ENCODE measurements at regions not wholly inside any gene's neighbourhood (a gene's known extent, or its start where the extent isn't known, plus 50 kb on each side); places are given as distances from the start of the nearest gene placed in this dataset.

DNA sequence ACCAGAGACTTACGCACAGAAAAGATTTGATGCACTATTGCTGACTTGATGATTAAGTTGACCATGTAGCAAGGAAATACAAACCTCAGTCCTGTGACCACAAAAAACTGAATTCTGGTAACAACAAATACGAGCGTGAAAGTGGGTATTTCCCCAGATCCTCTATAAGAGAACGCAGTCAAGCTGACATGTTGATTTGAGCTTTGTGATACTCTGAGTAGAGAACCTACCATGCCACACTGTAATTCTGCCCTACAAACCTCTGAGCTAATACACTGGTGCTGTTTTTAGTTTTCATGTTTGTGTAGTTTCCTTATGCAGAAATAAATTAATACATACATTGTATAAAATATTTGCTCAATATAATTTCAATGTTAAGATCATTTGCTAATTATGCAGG lies 565.6 kb upstream of the EPHA5 start:
- H3K4me3 Mint-ChIP-seq = no peak overlapping the region
- TF ChIP-seq, protein P1, sequence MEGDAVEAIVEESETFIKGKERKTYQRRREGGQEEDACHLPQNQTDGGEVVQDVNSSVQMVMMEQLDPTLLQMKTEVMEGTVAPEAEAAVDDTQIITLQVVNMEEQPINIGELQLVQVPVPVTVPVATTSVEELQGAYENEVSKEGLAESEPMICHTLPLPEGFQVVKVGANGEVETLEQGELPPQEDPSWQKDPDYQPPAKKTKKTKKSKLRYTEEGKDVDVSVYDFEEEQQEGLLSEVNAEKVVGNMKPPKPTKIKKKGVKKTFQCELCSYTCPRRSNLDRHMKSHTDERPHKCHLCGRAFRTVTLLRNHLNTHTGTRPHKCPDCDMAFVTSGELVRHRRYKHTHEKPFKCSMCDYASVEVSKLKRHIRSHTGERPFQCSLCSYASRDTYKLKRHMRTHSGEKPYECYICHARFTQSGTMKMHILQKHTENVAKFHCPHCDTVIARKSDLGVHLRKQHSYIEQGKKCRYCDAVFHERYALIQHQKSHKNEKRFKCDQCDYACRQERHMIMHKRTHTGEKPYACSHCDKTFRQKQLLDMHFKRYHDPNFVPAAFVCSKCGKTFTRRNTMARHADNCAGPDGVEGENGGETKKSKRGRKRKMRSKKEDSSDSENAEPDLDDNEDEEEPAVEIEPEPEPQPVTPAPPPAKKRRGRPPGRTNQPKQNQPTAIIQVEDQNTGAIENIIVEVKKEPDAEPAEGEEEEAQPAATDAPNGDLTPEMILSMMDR (conservative IDR thresholded peaks at IDR 0.05) = no peak
- no peaks in the 10 kb centered on the region for H3K4me1 Mint-ChIP-seq (ENCODE audit: unreplicated experiment)
- no peaks in the 10 kb centered on the region for H3K27me3 Mint-ChIP-seq
- no peaks in the 10 kb centered on the region for H3K9me3 Mint-ChIP-seq
- H3K36me3 Mint-ChIP-seq = no peaks in the 10 kb centered on the region
- no peak for DNase-seq (ENCODE audit: extremely low spot score, unreplicated experiment)
- H3K27ac Mint-ChIP-seq = no peak overlapping the region

DNA sequence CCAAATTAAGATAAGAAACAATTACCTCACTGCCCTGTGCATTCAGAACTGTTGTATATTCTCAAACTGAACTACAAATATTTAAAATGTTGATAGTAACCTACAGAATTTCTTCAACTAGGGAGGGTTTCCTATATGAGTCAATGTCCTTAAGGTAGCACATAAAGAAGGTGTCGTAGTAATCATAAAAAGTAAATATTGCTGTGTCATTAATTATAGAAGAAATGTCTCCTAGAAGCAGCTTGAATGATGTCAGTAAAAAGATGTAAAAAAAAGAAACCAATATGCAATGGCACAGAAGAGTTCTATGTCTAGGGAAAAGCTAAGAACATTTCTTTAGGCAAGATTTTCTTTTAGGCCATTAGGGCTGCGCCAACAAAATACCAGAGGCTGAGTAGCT lies 559.6 kb upstream of the EPHA5 start:
- H3K27ac Mint-ChIP-seq = no peak overlapping the region
- H3K27me3 Mint-ChIP-seq = no peaks in the 10 kb centered on the region
- no peak overlapping the region for H3K4me3 Mint-ChIP-seq
- TF ChIP-seq, protein P1 (conservative IDR thresholded peaks at IDR 0.05) = no peak
- H3K4me1 Mint-ChIP-seq (ENCODE audit: unreplicated experiment) = no peaks in the 10 kb centered on the region
- no peaks in the 10 kb centered on the region for H3K36me3 Mint-ChIP-seq
- no peak for DNase-seq (ENCODE audit: extremely low spot score, unreplicated experiment)
- H3K9me3 Mint-ChIP-seq = no peaks in the 10 kb centered on the region

DNA sequence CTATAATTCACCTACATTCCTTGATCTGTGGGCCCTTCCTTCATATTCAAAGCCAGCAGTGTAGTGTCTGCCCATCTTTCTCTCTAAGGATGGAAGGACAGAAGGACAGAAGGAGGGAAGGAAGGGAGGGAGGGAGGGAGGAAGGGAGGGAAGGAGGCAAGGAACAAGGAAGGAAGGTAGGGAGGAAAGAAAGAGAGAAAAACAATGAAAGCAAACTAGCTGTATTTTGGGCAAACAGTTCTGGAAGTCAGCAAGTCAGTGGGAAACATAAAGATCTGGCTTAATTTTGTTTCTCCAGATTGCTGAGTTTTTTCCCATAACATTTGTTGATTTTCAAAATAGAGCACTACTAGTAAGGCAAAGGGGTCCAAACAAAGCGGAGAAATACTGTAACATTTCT lies 555.2 kb upstream of the EPHA5 start:
- no peak overlapping the region for H3K27ac Mint-ChIP-seq
- no peaks in the 10 kb centered on the region for H3K9me3 Mint-ChIP-seq
- H3K36me3 Mint-ChIP-seq = no peaks in the 10 kb centered on the region
- TF ChIP-seq, protein P1 (conservative IDR thresholded peaks at IDR 0.05) = no peak
- H3K4me1 Mint-ChIP-seq (ENCODE audit: unreplicated experiment) = no peaks in the 10 kb centered on the region
- H3K27me3 Mint-ChIP-seq = no peaks in the 10 kb centered on the region
- no peak for DNase-seq (ENCODE audit: extremely low spot score, unreplicated experiment)
- H3K4me3 Mint-ChIP-seq = no peak overlapping the region

DNA sequence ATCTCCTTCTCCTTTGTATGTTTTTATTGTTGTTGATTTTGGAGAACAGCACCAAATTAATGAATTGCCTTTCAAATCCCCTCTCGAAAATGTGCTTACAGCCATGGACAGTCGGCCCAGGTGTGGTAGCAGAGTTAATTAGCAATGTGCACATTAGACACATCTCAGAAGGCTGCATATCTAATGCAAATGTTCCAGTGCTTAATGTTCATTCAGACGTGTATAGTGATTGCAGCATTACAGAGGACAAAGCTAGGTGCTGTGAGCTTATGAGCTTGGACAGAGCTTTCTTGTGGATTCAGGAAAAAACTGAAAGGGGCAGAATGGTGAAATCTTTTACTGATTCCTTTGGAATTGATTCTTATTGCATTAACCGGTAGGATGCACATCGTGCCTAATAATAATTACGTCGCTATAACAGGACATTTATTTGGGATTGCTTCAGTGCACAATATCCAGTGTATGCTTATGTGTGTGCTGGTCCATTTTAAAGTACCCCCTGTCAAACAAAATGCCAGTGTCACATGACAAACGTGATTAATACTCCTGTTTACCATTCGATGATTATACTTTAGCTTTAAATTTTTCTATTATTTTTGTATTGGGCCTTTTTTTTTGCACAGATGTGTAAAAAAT lies 552.9 kb upstream of the EPHA5 start:
- H3K27ac Mint-ChIP-seq = no peak overlapping the region
- no peaks in the 10 kb centered on the region for H3K4me1 Mint-ChIP-seq (ENCODE audit: unreplicated experiment)
- H3K36me3 Mint-ChIP-seq = no peaks in the 10 kb centered on the region
- DNase-seq (ENCODE audit: extremely low spot score, unreplicated experiment) = no peak
- TF ChIP-seq, protein P1 (conservative IDR thresholded peaks at IDR 0.05) = no peak
- H3K4me3 Mint-ChIP-seq = no peak overlapping the region
- H3K27me3 Mint-ChIP-seq = no peaks in the 10 kb centered on the region
- no peaks in the 10 kb centered on the region for H3K9me3 Mint-ChIP-seq

DNA sequence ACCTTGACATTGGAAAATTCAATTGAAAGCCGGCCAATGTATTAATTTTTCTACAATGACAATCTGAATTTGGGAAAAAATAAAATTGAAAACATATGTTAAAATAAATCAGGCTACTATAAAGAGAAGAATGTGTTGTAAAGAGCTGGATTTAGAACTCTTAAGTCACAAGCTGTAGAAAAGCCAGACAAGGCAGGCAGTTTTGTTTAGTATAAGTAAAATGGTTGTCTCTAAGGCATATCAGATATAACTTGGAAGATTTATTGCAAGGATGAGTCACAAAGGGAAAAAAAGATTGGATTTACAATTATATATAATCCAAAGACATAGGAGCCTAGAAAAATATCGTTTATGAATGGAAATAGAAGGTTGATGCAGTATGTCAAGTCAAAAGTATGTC lies 549.1 kb upstream of the EPHA5 start:
- DNase-seq (ENCODE audit: extremely low spot score, unreplicated experiment) = no peak
- H3K4me1 Mint-ChIP-seq (ENCODE audit: unreplicated experiment) = no peaks in the 10 kb centered on the region
- H3K9me3 Mint-ChIP-seq = no peaks in the 10 kb centered on the region
- no peaks in the 10 kb centered on the region for H3K27me3 Mint-ChIP-seq
- H3K4me3 Mint-ChIP-seq = no peak overlapping the region
- no peak overlapping the region for H3K27ac Mint-ChIP-seq
- no peaks in the 10 kb centered on the region for H3K36me3 Mint-ChIP-seq
- TF ChIP-seq, protein P1 (conservative IDR thresholded peaks at IDR 0.05) = no peak

DNA sequence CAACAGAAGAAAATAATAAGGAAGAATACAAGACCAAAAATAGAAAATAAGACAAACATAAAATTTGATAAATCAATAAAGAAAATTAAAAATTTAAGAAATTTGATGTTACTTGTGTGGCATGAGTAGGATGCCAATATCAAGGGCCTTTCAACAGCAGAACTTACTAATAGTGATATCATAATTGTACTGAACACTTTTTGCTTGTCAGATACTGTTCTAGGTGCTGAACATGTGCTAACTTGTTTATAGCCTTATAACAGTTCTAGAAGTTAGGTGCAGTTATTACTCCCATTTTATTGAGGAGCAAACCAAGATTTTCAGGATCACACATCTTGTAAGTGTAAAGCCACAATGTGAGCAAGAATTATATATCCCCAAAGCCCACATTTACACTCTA lies 546.0 kb upstream of the EPHA5 start:
- H3K4me3 Mint-ChIP-seq = no peak overlapping the region
- DNase-seq (ENCODE audit: extremely low spot score, unreplicated experiment) = no peak
- no peaks in the 10 kb centered on the region for H3K27me3 Mint-ChIP-seq
- no peaks in the 10 kb centered on the region for H3K4me1 Mint-ChIP-seq (ENCODE audit: unreplicated experiment)
- no peaks in the 10 kb centered on the region for H3K36me3 Mint-ChIP-seq
- H3K9me3 Mint-ChIP-seq = no peaks in the 10 kb centered on the region
- no peak overlapping the region for H3K27ac Mint-ChIP-seq
- TF ChIP-seq, protein P1 (conservative IDR thresholded peaks at IDR 0.05) = no peak
